Breast epithelium (tissue), 3 donors: ENCODE measurements at regions not wholly inside any gene's neighbourhood (a gene's known extent, or its start where the extent isn't known, plus 50 kb on each side); places are given as distances from the start of the nearest gene placed in this dataset.

Experiments
- CTCF ChIP-seq, 3 donors: fragments of 450-650 bp; IDR thresholded peaks; one replicate each; pipeline ENCODE4 v1.5.1; 2016 to 2017; ENCODE audit warnings: antibody characterized with exemption in 3 of 3, mild to moderate bottlenecking in 3 of 3, moderate library complexity in 3 of 3
- POLR2A ChIP-seq: fragments of 450-650 bp; IDR thresholded peaks from one replicate; pipeline ENCODE4 v1.6.1; 2016; ENCODE audit warnings: antibody characterized with exemption, mild to moderate bottlenecking, moderate library complexity

- TF ChIP-seq CTCF (IDR thresholded peaks at IDR 0.05) = no peak
- no peak for TF ChIP-seq POLR2A
Observed at GRCh38 chr12:69168363-69168762, 71.0 kb upstream of the CPSF6 start.
